ENCODE measurements at regions not wholly inside any gene's neighbourhood (a gene's known extent, or its start where the extent isn't known, plus 50 kb on each side); places are given as distances from the start of the nearest gene placed in this dataset.

- no peak for TF ChIP-seq CTCF (IDR thresholded peaks at IDR 0.05; ENCODE audit: poor library complexity)
- TF ChIP-seq EZH2 (IDR thresholded peaks at IDR 0.05; ENCODE audit: borderline replicate concordance), result no peak
- no peak for TF ChIP-seq EZH2phosphoT487 (IDR thresholded peaks at IDR 0.05; ENCODE audit: low read depth, severe bottlenecking, unreplicated experiment)
Measured at GRCh38 chr14:97878727-97879126, 1081.5 kb downstream of the VRK1 start.
